ENCODE measurements at regions not wholly inside any gene's neighbourhood (a gene's known extent, or its start where the extent isn't known, plus 50 kb on each side); places are given as distances from the start of the nearest gene placed in this dataset.

- WGBS, 2 donors: 87 to 88% methylated on average over 1 of the region's 1 CpG
- no peak overlapping the region for H3K9ac ChIP-seq (ENCODE audit: insufficient read depth in 1 of 2, low read length in 2 of 2)
- H3K27me3 ChIP-seq (ENCODE audit: control insufficient read depth in 3 of 3, insufficient read depth in 3 of 3, low read length in 2 of 3): no peaks in the 10 kb centered on the region
- no peak for DNase-seq
- TF ChIP-seq, protein P1, sequence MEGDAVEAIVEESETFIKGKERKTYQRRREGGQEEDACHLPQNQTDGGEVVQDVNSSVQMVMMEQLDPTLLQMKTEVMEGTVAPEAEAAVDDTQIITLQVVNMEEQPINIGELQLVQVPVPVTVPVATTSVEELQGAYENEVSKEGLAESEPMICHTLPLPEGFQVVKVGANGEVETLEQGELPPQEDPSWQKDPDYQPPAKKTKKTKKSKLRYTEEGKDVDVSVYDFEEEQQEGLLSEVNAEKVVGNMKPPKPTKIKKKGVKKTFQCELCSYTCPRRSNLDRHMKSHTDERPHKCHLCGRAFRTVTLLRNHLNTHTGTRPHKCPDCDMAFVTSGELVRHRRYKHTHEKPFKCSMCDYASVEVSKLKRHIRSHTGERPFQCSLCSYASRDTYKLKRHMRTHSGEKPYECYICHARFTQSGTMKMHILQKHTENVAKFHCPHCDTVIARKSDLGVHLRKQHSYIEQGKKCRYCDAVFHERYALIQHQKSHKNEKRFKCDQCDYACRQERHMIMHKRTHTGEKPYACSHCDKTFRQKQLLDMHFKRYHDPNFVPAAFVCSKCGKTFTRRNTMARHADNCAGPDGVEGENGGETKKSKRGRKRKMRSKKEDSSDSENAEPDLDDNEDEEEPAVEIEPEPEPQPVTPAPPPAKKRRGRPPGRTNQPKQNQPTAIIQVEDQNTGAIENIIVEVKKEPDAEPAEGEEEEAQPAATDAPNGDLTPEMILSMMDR (IDR thresholded peaks at IDR 0.05; ENCODE audit: control extremely low read depth, extremely low read depth): no peak
- no peak for ATAC-seq (ENCODE audit: insufficient read depth, low FRiP score)
- H3K4me1 ChIP-seq (ENCODE audit: control insufficient read depth in 5 of 5, insufficient read depth in 5 of 5, low read length in 5 of 5): no peaks in the 10 kb centered on the region
- H3K36me3 ChIP-seq (ENCODE audit: control insufficient read depth in 4 of 4, insufficient read depth in 4 of 4, low read length in 4 of 4): no peaks in the 10 kb centered on the region
- no peak overlapping the region for H3K4me3 ChIP-seq
- no peak overlapping the region for H3K27ac ChIP-seq (ENCODE audit: low read depth in 1 of 2, low read length in 1 of 2)
- no peaks in the 10 kb centered on the region for H3K9me3 ChIP-seq (ENCODE audit: control insufficient read depth in 4 of 4, insufficient read depth in 3 of 4, low read length in 3 of 4)
These were observed 156.5 kb upstream of the WSCD1 start for GRCh38 chr17:5913641-5914040.

GRCh38 chr17:5915337-5915736 lies 154.8 kb upstream of the WSCD1 start:
- no peaks in the 10 kb centered on the region for H3K27me3 ChIP-seq (ENCODE audit: control insufficient read depth in 3 of 3, insufficient read depth in 3 of 3, low read length in 2 of 3)
- H3K27ac ChIP-seq (ENCODE audit: low read depth in 1 of 2, low read length in 1 of 2): no peak overlapping the region
- ATAC-seq (ENCODE audit: insufficient read depth, low FRiP score) (no peak), DNase-seq (no peak)
- no peaks in the 10 kb centered on the region for H3K4me1 ChIP-seq (ENCODE audit: control insufficient read depth in 5 of 5, insufficient read depth in 5 of 5, low read length in 5 of 5)
- H3K9ac ChIP-seq (ENCODE audit: insufficient read depth in 1 of 2, low read length in 2 of 2): no peak overlapping the region
- WGBS, 2 donors: 73 to 83% methylated on average over 2 of the region's 2 CpGs
- no peaks in the 10 kb centered on the region for H3K36me3 ChIP-seq (ENCODE audit: control insufficient read depth in 4 of 4, insufficient read depth in 4 of 4, low read length in 4 of 4)
- TF ChIP-seq, protein P1 (IDR thresholded peaks at IDR 0.05; ENCODE audit: control extremely low read depth, extremely low read depth): no peak
- H3K4me3 ChIP-seq: no peak overlapping the region
- H3K9me3 ChIP-seq (ENCODE audit: control insufficient read depth in 4 of 4, insufficient read depth in 3 of 4, low read length in 3 of 4): no peaks in the 10 kb centered on the region

DNA sequence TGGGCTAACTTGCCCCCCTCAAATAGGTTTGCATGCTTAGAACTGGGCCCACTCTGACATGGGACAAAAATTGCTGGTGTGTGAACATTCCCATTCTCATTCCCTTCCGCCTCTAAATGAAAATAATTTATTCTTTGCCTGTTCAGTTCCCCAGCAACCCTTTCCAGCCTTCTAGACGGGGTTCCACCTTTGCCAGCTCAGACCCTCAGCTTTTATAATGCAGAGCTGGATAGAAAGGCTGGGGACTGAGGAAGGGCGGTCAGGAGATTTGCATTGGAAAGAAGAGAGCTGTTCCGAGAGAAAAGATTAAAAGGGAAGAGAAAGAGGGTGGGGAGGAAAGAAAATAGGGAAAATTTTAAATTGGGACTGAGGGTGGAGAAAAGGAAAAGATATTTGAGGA lies 151.1 kb upstream of the WSCD1 start:
- TF ChIP-seq, protein P1 (IDR thresholded peaks at IDR 0.05; ENCODE audit: control extremely low read depth, extremely low read depth): no peak
- no peak overlapping the region for H3K9ac ChIP-seq (ENCODE audit: insufficient read depth in 1 of 2, low read length in 2 of 2)
- 58 to 66% methylated on average over 4 of the region's 4 CpGs for WGBS, 2 donors
- H3K36me3 ChIP-seq (ENCODE audit: control insufficient read depth in 4 of 4, insufficient read depth in 4 of 4, low read length in 4 of 4): no peaks in the 10 kb centered on the region
- H3K9me3 ChIP-seq (ENCODE audit: control insufficient read depth in 4 of 4, insufficient read depth in 3 of 4, low read length in 3 of 4): peaks cover 0 to 1% (median 0%) of the 10 kb centered on the region in 4 donors
- ATAC-seq (ENCODE audit: insufficient read depth, low FRiP score): no peak
- H3K27ac ChIP-seq (ENCODE audit: low read depth in 1 of 2, low read length in 1 of 2): no peak overlapping the region
- no peaks in the 10 kb centered on the region for H3K27me3 ChIP-seq (ENCODE audit: control insufficient read depth in 3 of 3, insufficient read depth in 3 of 3, low read length in 2 of 3)
- no peak for DNase-seq
- no peaks in the 10 kb centered on the region for H3K4me1 ChIP-seq (ENCODE audit: control insufficient read depth in 5 of 5, insufficient read depth in 5 of 5, low read length in 5 of 5)
- no peak overlapping the region for H3K4me3 ChIP-seq

Data from lung (tissue), 11 donors.